ENCODE measurements at regions not wholly inside any gene's neighbourhood (a gene's known extent, or its start where the extent isn't known, plus 50 kb on each side); places are given as distances from the start of the nearest gene placed in this dataset.

DNA sequence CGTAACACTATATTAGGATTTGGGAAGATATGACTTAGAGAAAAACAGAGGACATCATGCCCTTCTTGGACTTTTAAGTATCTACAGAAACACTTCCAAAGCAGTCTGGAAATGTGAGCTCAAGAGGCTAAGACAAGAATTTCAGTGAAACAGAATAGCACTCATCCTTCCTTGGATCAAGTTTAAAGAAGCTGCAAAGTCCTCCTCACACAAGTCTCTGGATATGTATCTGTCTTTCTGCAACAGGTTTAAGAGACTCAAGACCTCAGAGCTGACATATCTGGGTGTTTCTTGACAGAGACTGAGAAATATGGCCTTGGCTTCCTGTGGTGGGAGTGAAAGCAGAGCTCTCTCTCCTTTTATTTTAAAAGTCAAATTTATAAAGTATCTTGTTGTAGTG lies 82.5 kb upstream of the GIMD1 start:
- Histone ChIP-seq H3K4me1 (no peaks in the 10 kb centered on the region), H3K36me3 (no peaks in the 10 kb centered on the region), H3K9me3 (replicated peaks) (no peaks in the 10 kb centered on the region), H3K27ac (replicated peaks) (no peak overlapping the region), H3K27me3 (ENCODE audit: low read depth) (peaks cover 5% of the 10 kb centered on the region), H3K4me3 (no peak overlapping the region)
- TF ChIP-seq, protein P1, sequence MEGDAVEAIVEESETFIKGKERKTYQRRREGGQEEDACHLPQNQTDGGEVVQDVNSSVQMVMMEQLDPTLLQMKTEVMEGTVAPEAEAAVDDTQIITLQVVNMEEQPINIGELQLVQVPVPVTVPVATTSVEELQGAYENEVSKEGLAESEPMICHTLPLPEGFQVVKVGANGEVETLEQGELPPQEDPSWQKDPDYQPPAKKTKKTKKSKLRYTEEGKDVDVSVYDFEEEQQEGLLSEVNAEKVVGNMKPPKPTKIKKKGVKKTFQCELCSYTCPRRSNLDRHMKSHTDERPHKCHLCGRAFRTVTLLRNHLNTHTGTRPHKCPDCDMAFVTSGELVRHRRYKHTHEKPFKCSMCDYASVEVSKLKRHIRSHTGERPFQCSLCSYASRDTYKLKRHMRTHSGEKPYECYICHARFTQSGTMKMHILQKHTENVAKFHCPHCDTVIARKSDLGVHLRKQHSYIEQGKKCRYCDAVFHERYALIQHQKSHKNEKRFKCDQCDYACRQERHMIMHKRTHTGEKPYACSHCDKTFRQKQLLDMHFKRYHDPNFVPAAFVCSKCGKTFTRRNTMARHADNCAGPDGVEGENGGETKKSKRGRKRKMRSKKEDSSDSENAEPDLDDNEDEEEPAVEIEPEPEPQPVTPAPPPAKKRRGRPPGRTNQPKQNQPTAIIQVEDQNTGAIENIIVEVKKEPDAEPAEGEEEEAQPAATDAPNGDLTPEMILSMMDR (IDR thresholded peaks at IDR 0.05; ENCODE audit: borderline replicate concordance): no peak
- no peak for DNase-seq
- intact Hi-C loops (cut with micrococcal nuclease): no loop called here

DNA sequence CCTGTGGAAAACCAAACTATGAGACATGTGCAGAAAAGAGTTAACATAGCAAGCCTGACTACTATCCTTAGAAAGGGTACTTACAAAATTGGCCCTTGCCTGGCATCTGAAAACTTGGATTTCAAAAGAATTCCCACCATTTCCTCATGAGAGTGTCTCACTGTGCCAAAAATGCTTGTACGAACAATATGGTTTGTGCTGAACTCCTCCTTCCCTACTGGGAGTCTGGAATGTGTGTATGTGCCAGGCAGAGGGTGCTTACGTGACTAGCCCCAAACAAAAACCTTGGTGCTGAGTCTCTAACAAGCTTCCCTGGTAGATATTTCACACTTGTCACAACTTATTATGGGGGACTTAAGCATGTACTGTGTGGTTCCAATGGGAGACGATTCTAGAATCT lies 81.7 kb upstream of the GIMD1 start:
- Histone ChIP-seq H3K4me3 (no peak overlapping the region), H3K27me3 (ENCODE audit: low read depth) (peaks cover 5% of the 10 kb centered on the region), H3K9me3 (replicated peaks) (no peaks in the 10 kb centered on the region), H3K36me3 (no peaks in the 10 kb centered on the region), H3K4me1 (no peaks in the 10 kb centered on the region), H3K27ac (replicated peaks) (no peak overlapping the region)
- intact Hi-C loops (cut with micrococcal nuclease): no loop called here
- TF ChIP-seq, protein P1 (IDR thresholded peaks at IDR 0.05; ENCODE audit: borderline replicate concordance): no peak
- DNase-seq: no peak

DNA sequence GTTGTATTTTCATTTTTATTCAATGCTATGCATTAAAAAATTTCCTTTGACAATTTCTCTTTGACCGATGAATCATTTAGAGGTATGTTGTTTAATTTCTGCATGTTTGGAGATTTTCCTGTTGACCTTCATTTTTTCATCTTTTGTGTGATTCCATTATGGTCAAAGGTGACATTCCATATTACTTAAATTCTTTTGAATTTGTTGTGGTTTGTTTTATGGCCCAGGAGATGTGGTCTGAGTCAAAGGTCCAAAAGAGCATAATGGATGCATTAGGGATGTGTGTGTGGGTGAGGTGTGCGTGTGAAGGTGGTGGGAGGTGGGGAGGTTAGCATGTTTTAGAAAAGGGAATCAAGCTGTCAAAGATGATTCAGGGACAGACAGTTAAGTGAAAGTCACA lies 76.0 kb upstream of the GIMD1 start:
- no peak overlapping the region for H3K27ac ChIP-seq (replicated peaks)
- TF ChIP-seq, protein P1 (IDR thresholded peaks at IDR 0.05; ENCODE audit: borderline replicate concordance): no peak
- peaks cover 14% of the 10 kb centered on the region for H3K9me3 ChIP-seq (replicated peaks)
- no peak for DNase-seq
- intact Hi-C loops (cut with micrococcal nuclease): no loop called here
- no peaks in the 10 kb centered on the region for H3K4me1 ChIP-seq
- H3K36me3 ChIP-seq: no peaks in the 10 kb centered on the region
- no peaks in the 10 kb centered on the region for H3K27me3 ChIP-seq (ENCODE audit: low read depth)
- H3K4me3 ChIP-seq: no peak overlapping the region

DNA sequence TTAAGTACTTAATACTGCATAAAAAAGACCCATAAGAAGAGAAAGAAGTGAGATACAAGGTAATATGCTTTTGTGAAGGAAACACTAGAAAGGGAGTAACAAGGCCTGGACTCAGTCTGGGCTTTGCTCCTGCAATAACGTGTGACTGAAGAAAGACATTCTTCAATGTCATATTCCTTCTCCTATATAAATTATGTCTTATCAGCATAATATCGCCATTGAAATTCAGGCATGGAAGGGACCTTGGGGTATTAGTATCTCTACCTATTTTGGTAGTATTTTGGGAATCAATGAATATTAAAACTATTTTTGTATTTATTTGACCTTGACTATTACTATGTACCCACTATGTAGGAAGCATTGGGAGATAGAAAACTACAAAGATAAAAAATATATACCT lies 62.2 kb upstream of the GIMD1 start:
- H3K4me3 ChIP-seq: no peak overlapping the region
- H3K27ac ChIP-seq (replicated peaks): no peak overlapping the region
- H3K36me3 ChIP-seq: no peaks in the 10 kb centered on the region
- intact Hi-C loops (cut with micrococcal nuclease): no loop called here
- no peaks in the 10 kb centered on the region for H3K4me1 ChIP-seq
- no peak for DNase-seq
- no peaks in the 10 kb centered on the region for H3K9me3 ChIP-seq (replicated peaks)
- no peaks in the 10 kb centered on the region for H3K27me3 ChIP-seq (ENCODE audit: low read depth)
- TF ChIP-seq, protein P1 (IDR thresholded peaks at IDR 0.05; ENCODE audit: borderline replicate concordance): no peak

DNA sequence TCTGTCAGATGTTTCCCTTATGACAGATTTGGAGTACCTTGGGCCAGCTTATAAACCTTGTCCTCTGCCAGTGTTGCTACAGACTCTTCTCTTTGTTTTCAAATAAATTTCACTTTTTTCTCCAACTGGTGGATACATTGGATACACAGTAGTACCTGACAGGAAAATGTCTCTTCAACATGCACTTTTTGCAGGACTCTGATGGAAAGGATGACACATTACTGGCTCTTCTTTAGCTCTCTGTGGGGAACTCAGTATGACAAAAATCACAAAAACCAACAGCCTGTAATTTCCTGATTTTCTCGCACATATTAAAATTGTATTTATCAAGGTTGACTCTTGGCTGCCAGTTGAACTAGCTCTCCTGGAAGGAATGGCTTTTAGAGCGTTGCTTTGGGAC lies 61.3 kb upstream of the GIMD1 start:
- no peak for DNase-seq
- H3K27ac ChIP-seq (replicated peaks): no peak overlapping the region
- H3K4me1 ChIP-seq: no peaks in the 10 kb centered on the region
- intact Hi-C loops (cut with micrococcal nuclease): no loop called here
- no peaks in the 10 kb centered on the region for H3K9me3 ChIP-seq (replicated peaks)
- H3K27me3 ChIP-seq (ENCODE audit: low read depth): no peaks in the 10 kb centered on the region
- TF ChIP-seq, protein P1 (IDR thresholded peaks at IDR 0.05; ENCODE audit: borderline replicate concordance): no peak
- no peak overlapping the region for H3K4me3 ChIP-seq
- H3K36me3 ChIP-seq: no peaks in the 10 kb centered on the region

DNA sequence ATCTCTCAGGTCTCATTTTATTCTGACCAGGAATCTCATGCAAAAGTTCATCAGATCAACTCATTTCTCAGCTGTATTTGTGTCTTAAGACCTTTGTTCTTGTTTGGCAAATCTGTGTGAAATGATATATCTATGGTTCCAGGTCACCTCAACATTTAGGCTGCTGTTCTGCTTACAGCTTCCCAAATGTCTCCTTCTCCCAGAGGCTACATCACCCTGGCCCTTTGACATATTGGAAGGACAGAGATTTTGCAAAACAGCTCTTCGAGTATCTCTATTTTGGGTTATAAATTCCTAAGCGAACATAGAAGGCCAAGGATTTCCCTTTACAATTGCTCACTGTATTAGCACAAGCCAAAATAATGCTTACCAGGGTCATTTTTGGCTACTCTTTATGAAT lies 57.5 kb upstream of the GIMD1 start:
- TF ChIP-seq, protein P1 (IDR thresholded peaks at IDR 0.05; ENCODE audit: borderline replicate concordance): no peak
- intact Hi-C loops (cut with micrococcal nuclease): no loop called here

More for the DNA sequence above, 57.5 kb upstream of the GIMD1 start:
- H3K36me3 ChIP-seq: no peaks in the 10 kb centered on the region
- H3K27me3 ChIP-seq (ENCODE audit: low read depth): no peaks in the 10 kb centered on the region
- no peak for DNase-seq
- H3K4me3 ChIP-seq: no peak overlapping the region
- H3K27ac ChIP-seq (replicated peaks): no peak overlapping the region
- no peaks in the 10 kb centered on the region for H3K4me1 ChIP-seq
- no peaks in the 10 kb centered on the region for H3K9me3 ChIP-seq (replicated peaks)
